HEK293 (cell line): ENCODE measurements at regions not wholly inside any gene's neighbourhood (a gene's known extent, or its start where the extent isn't known, plus 50 kb on each side); places are given as distances from the start of the nearest gene placed in this dataset.

Experiments used
- CTCF ChIA-PET: fragments of 350-600 bp; formaldehyde crosslinking; extraction: SDS; loops from one replicate; lab custom pipeline; 2021; ENCODE audit warnings: antibody characterized with exemption; lab: Yijun Ruan, JAX
- POLR2A ChIA-PET: fragments of 300-600 bp; formaldehyde crosslinking; extraction: SDS; loops from one replicate; lab custom pipeline; 2020; ENCODE audit warnings: antibody characterized with exemption, inconsistent platforms; lab: Yijun Ruan, JAX
- H3K27ac ChIP-seq: fragments of 200-500 bp; sonication (Bioruptor generic); 2 replicates; pipeline ENCODE4 v1.5.1; 2014; ENCODE audit warnings: low read depth, low read length, control low read depth, inconsistent platforms; ENCODE audit errors: extremely low read depth
- H3K36me3 ChIP-seq, 2 experiments: fragments of 200-500 bp in 1 of 2; sonication (Bioruptor generic) in 1 of 2; 1 replicate in 1 of 2; 2 replicates in 1 of 2; pipeline ENCODE4 v1.5.1; 2014 to 2017; ENCODE audit warnings: inconsistent platforms in 2 of 2, low read length in 2 of 2; ENCODE audit not compliant: control insufficient read depth in 2 of 2, insufficient read depth in 1 of 2
- H3K4me1 ChIP-seq: fragments of 200-500 bp; sonication (Bioruptor generic); 2 replicates; pipeline ENCODE4 v1.5.1; 2014; ENCODE audit warnings: mild to moderate bottlenecking, low read length, inconsistent platforms; ENCODE audit not compliant: control insufficient read depth, insufficient read depth
- H3K4me3 ChIP-seq: 2 replicates; pipeline ENCODE4 v1.5.1; 2011; ENCODE audit warnings: low read depth, mild to moderate bottlenecking, control low read depth, low read length, moderate library complexity
- H3K9me3 ChIP-seq: fragments of 200-500 bp; sonication (Bioruptor generic); 2 replicates; pipeline ENCODE4 v1.5.1; 2014; ENCODE audit warnings: low read depth, low read length, inconsistent platforms; ENCODE audit not compliant: control insufficient read depth, insufficient read depth
- ELK4 ChIP-seq: IDR thresholded peaks from 2 replicates; pipeline ENCODE4 v1.6.1; 2011; ENCODE audit warnings: mild to moderate bottlenecking, low read depth, low read length, borderline replicate concordance
- GFI1B ChIP-seq: fragments of 450-650 bp; formaldehyde crosslinking; IDR thresholded peaks from 2 replicates; pipeline ENCODE4 v1.5.1; 2016; ENCODE audit warnings: missing biosample characterization, missing genetic modification characterization
- GLIS1 ChIP-seq: fragments of 450-650 bp; formaldehyde crosslinking; IDR thresholded peaks from 2 replicates; pipeline ENCODE4 v1.5.1; 2016; ENCODE audit warnings: missing biosample characterization, missing genetic modification characterization
- INSM2 ChIP-seq: fragments of 450-650 bp; formaldehyde crosslinking; IDR thresholded peaks from 2 replicates; pipeline ENCODE4 v1.5.1; 2016; ENCODE audit warnings: missing biosample characterization, missing genetic modification characterization
- TRIM28 ChIP-seq: IDR thresholded peaks from 2 replicates; pipeline ENCODE4 v1.6.1; 2011; ENCODE audit warnings: low read length, control low read depth, borderline replicate concordance
- ZBTB17 ChIP-seq: fragments of 450-650 bp; formaldehyde crosslinking; IDR thresholded peaks from 2 replicates; pipeline ENCODE4 v1.5.1; 2016; ENCODE audit warnings: missing biosample characterization, missing genetic modification characterization
- ZFP41 ChIP-seq: fragments of 450-650 bp; formaldehyde crosslinking; IDR thresholded peaks from 2 replicates; pipeline ENCODE4 v1.5.1; 2016; ENCODE audit warnings: missing biosample characterization, missing genetic modification characterization, borderline replicate concordance
- ZNF175 ChIP-seq: fragments of 450-650 bp; formaldehyde crosslinking; IDR thresholded peaks from 2 replicates; pipeline ENCODE4 v1.5.1; 2016; ENCODE audit warnings: missing biosample characterization, missing genetic modification characterization
- ZNF19 ChIP-seq: fragments of 450-650 bp; formaldehyde crosslinking; IDR thresholded peaks from 2 replicates; pipeline ENCODE4; 2016; ENCODE audit warnings: missing biosample characterization, missing genetic modification characterization, low read depth
- ZNF211 ChIP-seq: fragments of 450-650 bp; formaldehyde crosslinking; IDR thresholded peaks from 2 replicates; pipeline ENCODE4 v1.5.1; 2016; ENCODE audit warnings: low read depth, missing biosample characterization, missing genetic modification characterization
- ZNF341 ChIP-seq: fragments of 450-650 bp; formaldehyde crosslinking; IDR thresholded peaks from 2 replicates; pipeline ENCODE4; 2016; ENCODE audit warnings: low read depth, missing biosample characterization, missing genetic modification characterization
- ZNF366 ChIP-seq: fragments of 450-650 bp; formaldehyde crosslinking; conservative IDR thresholded peaks from 2 replicates; pipeline ENCODE4 v1.5.1; 2016; ENCODE audit warnings: missing biosample characterization, missing genetic modification characterization
- ZNF423 ChIP-seq: fragments of 450-650 bp; formaldehyde crosslinking; IDR thresholded peaks from 2 replicates; pipeline ENCODE4 v1.5.1; 2016; ENCODE audit warnings: missing biosample characterization, missing genetic modification characterization
- ZNF580 ChIP-seq: fragments of 450-650 bp; formaldehyde crosslinking; IDR thresholded peaks from 2 replicates; pipeline ENCODE4 v1.5.1; 2016; ENCODE audit warnings: missing biosample characterization, missing genetic modification characterization
- ZNF596 ChIP-seq: fragments of 450-650 bp; IDR thresholded peaks from 2 replicates; pipeline ENCODE4 v1.5.0; 2018; ENCODE audit warnings: missing biosample characterization, mild to moderate bottlenecking, missing genetic modification characterization, moderate library complexity
- ZNF623 ChIP-seq: fragments of 450-650 bp; formaldehyde crosslinking; IDR thresholded peaks from 2 replicates; pipeline ENCODE4 v1.5.1; 2016; ENCODE audit warnings: missing biosample characterization, missing genetic modification characterization
- ZXDB ChIP-seq: fragments of 450-650 bp; formaldehyde crosslinking; IDR thresholded peaks from 2 replicates; pipeline ENCODE4 v1.5.1; 2016; ENCODE audit warnings: missing biosample characterization, missing genetic modification characterization

- POLR2A ChIA-PET: no interaction called here
- Histone ChIP-seq H3K4me3 (no peak overlapping the region), H3K36me3 (no peaks in the 10 kb centered on the region), H3K9me3 (no peaks in the 10 kb centered on the region), H3K27ac (no peak overlapping the region)
- CTCF ChIA-PET: interaction anchor here (0.6 kb wide), 1 partner anchor 247 kb away, joined by 3 read pairs; no protein-coding TSS in a partner anchor
- TF ChIP-seq ZNF623 (tag by site-specific recombination) (0 out of 2 replicates have a peak, but pooled peaks have one; percentile 17), GLIS1 (peak; percentile 52; the same call in 1 of the 2 replicates), ZFP41 (tag by site-specific recombination) (no peak), ZNF175 (tag by site-specific recombination) (no peak)
- TF ChIP-seq, all 188 proteins: peak for 2
- no peaks in the 10 kb centered on the region for H3K4me1 ChIP-seq
These were observed 132.2 kb upstream of the NECTIN1 start for GRCh38 chr11:119861160-119861559.

GRCh38 chr11:119860561-119861094 lies 131.6 kb upstream of the NECTIN1 start:
- ChIA-PET POLR2A (no interaction called here), CTCF (interaction anchor here (0.7 kb wide), 1 partner anchor 145 kb away, joined by 4 read pairs; no protein-coding TSS in a partner anchor)
- peak; percentile 28; the same call in 1 of the 2 replicates for TF ChIP-seq ZNF341 (tag by site-specific recombination)
- TF ChIP-seq TRIM28: no peak
- Histone ChIP-seq H3K36me3 (no peaks in the 10 kb centered on the region), H3K9me3 (no peaks in the 10 kb centered on the region), H3K27ac (no peak overlapping the region), H3K4me3 (no peak overlapping the region), H3K4me1 (no peaks in the 10 kb centered on the region)

GRCh38 chr11:119859684-119860083 lies 130.7 kb upstream of the NECTIN1 start:
- CTCF ChIA-PET: no interaction called here
- H3K36me3 ChIP-seq: no peaks in the 10 kb centered on the region
- POLR2A ChIA-PET: no interaction called here

More at GRCh38 chr11:119859684-119860083, 130.7 kb upstream of the NECTIN1 start:
- TF ChIP-seq INSM2 (no peak), ZBTB17 (tag by site-specific recombination) (no peak), ELK4 (no peak), GFI1B (tag by site-specific recombination) (no peak), ZNF596 (no peak), ZNF580 (no peak), ZNF423 (tag by site-specific recombination) (no peak), ZNF366 (tag by site-specific recombination) (no peak), ZXDB (tag by site-specific recombination) (no peak), ZNF19 (no peak), ZNF211 (tag by site-specific recombination) (no peak)
- H3K4me1 ChIP-seq: no peaks in the 10 kb centered on the region
- H3K4me3 ChIP-seq: no peak overlapping the region
- no peak overlapping the region for H3K27ac ChIP-seq
- no peaks in the 10 kb centered on the region for H3K9me3 ChIP-seq
